HEK293 (cell line): ENCODE measurements at regions not wholly inside any gene's neighbourhood (a gene's known extent, or its start where the extent isn't known, plus 50 kb on each side); places are given as distances from the start of the nearest gene placed in this dataset.

Experiments used
- CTCF ChIA-PET: fragments of 350-600 bp; formaldehyde crosslinking; extraction: SDS; loops from one replicate; lab custom pipeline; 2021; ENCODE audit warnings: antibody characterized with exemption; lab: Yijun Ruan, JAX
- POLR2A ChIA-PET: fragments of 300-600 bp; formaldehyde crosslinking; extraction: SDS; loops from one replicate; lab custom pipeline; 2020; ENCODE audit warnings: antibody characterized with exemption, inconsistent platforms; lab: Yijun Ruan, JAX
- H3K27ac ChIP-seq: fragments of 200-500 bp; sonication (Bioruptor generic); 2 replicates; pipeline ENCODE4 v1.5.1; 2014; ENCODE audit warnings: low read depth, low read length, control low read depth, inconsistent platforms; ENCODE audit errors: extremely low read depth
- H3K36me3 ChIP-seq, 2 experiments: fragments of 200-500 bp in 1 of 2; sonication (Bioruptor generic) in 1 of 2; 1 replicate in 1 of 2; 2 replicates in 1 of 2; pipeline ENCODE4 v1.5.1; 2014 to 2017; ENCODE audit warnings: inconsistent platforms in 2 of 2, low read length in 2 of 2; ENCODE audit not compliant: control insufficient read depth in 2 of 2, insufficient read depth in 1 of 2
- H3K4me1 ChIP-seq: fragments of 200-500 bp; sonication (Bioruptor generic); 2 replicates; pipeline ENCODE4 v1.5.1; 2014; ENCODE audit warnings: mild to moderate bottlenecking, low read length, inconsistent platforms; ENCODE audit not compliant: control insufficient read depth, insufficient read depth
- H3K4me3 ChIP-seq: 2 replicates; pipeline ENCODE4 v1.5.1; 2011; ENCODE audit warnings: low read depth, mild to moderate bottlenecking, control low read depth, low read length, moderate library complexity
- H3K9me3 ChIP-seq: fragments of 200-500 bp; sonication (Bioruptor generic); 2 replicates; pipeline ENCODE4 v1.5.1; 2014; ENCODE audit warnings: low read depth, low read length, inconsistent platforms; ENCODE audit not compliant: control insufficient read depth, insufficient read depth
- FEZF1 ChIP-seq: fragments of 450-650 bp; formaldehyde crosslinking; IDR thresholded peaks from 2 replicates; pipeline ENCODE4 v1.5.1; 2016; ENCODE audit warnings: missing biosample characterization, missing genetic modification characterization
- GLI4 ChIP-seq: fragments of 450-650 bp; formaldehyde crosslinking; IDR thresholded peaks from 2 replicates; pipeline ENCODE4 v1.5.1; 2016; ENCODE audit warnings: missing biosample characterization, missing genetic modification characterization
- KLF1 ChIP-seq: fragments of 450-650 bp; formaldehyde crosslinking; IDR thresholded peaks from 2 replicates; pipeline ENCODE4 v1.5.1; 2016; ENCODE audit warnings: missing biosample characterization, missing genetic modification characterization
- OSR2 ChIP-seq: fragments of 450-650 bp; formaldehyde crosslinking; IDR thresholded peaks from 2 replicates; pipeline ENCODE4 v1.5.1; 2016; ENCODE audit warnings: missing biosample characterization, missing genetic modification characterization
- REPIN1 ChIP-seq: fragments of 450-650 bp; formaldehyde crosslinking; IDR thresholded peaks from 2 replicates; pipeline ENCODE4 v1.5.1; 2017; ENCODE audit warnings: missing biosample characterization, missing genetic modification characterization, low read depth
- SCRT1 ChIP-seq: fragments of 450-650 bp; formaldehyde crosslinking; IDR thresholded peaks from 2 replicates; pipeline ENCODE4 v1.5.1; 2016; ENCODE audit warnings: missing biosample characterization, missing genetic modification characterization, borderline replicate concordance
- SP2 ChIP-seq: fragments of 450-650 bp; formaldehyde crosslinking; IDR thresholded peaks from 2 replicates; pipeline ENCODE4 v1.5.1; 2016; ENCODE audit warnings: missing biosample characterization, missing genetic modification characterization
- TCF7L2 ChIP-seq: IDR thresholded peaks from 2 replicates; pipeline ENCODE4 v1.6.1; 2011; ENCODE audit warnings: low read depth, mild to moderate bottlenecking, inconsistent platforms, low read length, moderate library complexity, borderline replicate concordance
- YY2 ChIP-seq: fragments of 450-650 bp; formaldehyde crosslinking; IDR thresholded peaks from 2 replicates; pipeline ENCODE4 v1.5.1; 2016; ENCODE audit warnings: missing biosample characterization, missing genetic modification characterization
- ZNF202 ChIP-seq: fragments of 450-650 bp; formaldehyde crosslinking; IDR thresholded peaks from 2 replicates; pipeline ENCODE4 v1.5.1; 2016; ENCODE audit warnings: missing biosample characterization, missing genetic modification characterization, borderline replicate concordance
- ZNF366 ChIP-seq: fragments of 450-650 bp; formaldehyde crosslinking; conservative IDR thresholded peaks from 2 replicates; pipeline ENCODE4 v1.5.1; 2016; ENCODE audit warnings: missing biosample characterization, missing genetic modification characterization
- ZNF473 ChIP-seq: fragments of 450-650 bp; formaldehyde crosslinking; IDR thresholded peaks from 2 replicates; pipeline ENCODE4 v1.5.1; 2017; ENCODE audit warnings: missing biosample characterization, missing genetic modification characterization
- ZNF768 ChIP-seq: fragments of 450-650 bp; formaldehyde crosslinking; IDR thresholded peaks from 2 replicates; pipeline ENCODE4 v1.5.1; 2018; ENCODE audit warnings: missing biosample characterization, mild to moderate bottlenecking, missing genetic modification characterization
- TF ChIP-seq, protein P1 (sequence below): fragments of 450-650 bp; formaldehyde crosslinking; IDR thresholded peaks from 2 replicates; pipeline ENCODE4 v1.5.1; 2016; ENCODE audit warnings: missing biosample characterization, missing genetic modification characterization, borderline replicate concordance
- TF ChIP-seq, protein P2 (sequence below): fragments of 450-650 bp; formaldehyde crosslinking; IDR thresholded peaks from 2 replicates; pipeline ENCODE4 v1.5.1; 2016; ENCODE audit warnings: missing biosample characterization, missing genetic modification characterization
- TF ChIP-seq, protein P3 (sequence below): fragments of 450-650 bp; formaldehyde crosslinking; IDR thresholded peaks from 2 replicates; pipeline ENCODE4 v1.5.1; 2017; ENCODE audit warnings: missing biosample characterization, missing genetic modification characterization
- TF ChIP-seq, protein P4 (sequence below): fragments of 450-650 bp; formaldehyde crosslinking; IDR thresholded peaks from 2 replicates; pipeline ENCODE4 v1.5.1; 2016; ENCODE audit warnings: missing biosample characterization, missing genetic modification characterization

DNA sequence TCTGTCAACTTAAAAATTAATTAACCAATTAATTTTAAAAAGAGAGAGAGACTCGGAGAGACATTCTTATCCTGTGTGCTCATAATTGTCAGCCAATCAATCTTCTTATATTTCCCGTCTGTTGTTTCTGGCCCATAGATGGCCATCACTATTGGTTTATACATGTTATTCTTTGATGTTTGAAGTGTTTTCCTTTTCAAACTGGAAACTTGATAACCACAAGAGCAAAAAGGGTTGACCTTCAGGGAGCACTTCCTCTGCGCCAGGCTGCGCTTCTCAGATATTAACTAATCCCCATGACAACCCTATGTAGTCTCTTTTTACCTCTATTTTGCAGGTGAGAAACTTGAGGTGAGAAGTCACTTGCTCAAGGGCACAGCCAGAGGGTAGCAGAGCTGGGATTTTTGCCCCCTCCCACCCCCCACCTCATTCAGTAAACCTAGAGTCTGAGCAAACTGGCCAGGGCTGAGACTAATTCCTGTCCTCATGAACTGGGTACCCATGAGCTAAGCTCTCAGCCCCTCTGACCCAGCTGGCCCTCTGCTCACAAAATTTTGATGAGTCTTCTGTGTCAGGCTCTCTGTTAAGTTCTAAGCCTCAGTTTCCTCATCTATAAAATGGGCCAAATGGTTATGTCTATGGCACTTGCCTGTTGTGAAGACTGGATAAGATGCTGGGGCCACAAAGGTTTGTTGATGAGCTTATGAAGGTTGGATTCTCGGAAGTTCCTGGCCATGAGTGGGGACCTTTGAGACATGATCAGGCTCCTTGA lies 86.0 kb upstream of the SH3PXD2B start:
- TF ChIP-seq, protein P1, sequence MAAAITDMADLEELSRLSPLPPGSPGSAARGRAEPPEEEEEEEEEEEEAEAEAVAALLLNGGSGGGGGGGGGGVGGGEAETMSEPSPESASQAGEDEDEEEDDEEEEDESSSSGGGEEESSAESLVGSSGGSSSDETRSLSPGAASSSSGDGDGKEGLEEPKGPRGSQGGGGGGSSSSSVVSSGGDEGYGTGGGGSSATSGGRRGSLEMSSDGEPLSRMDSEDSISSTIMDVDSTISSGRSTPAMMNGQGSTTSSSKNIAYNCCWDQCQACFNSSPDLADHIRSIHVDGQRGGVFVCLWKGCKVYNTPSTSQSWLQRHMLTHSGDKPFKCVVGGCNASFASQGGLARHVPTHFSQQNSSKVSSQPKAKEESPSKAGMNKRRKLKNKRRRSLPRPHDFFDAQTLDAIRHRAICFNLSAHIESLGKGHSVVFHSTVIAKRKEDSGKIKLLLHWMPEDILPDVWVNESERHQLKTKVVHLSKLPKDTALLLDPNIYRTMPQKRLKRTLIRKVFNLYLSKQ: no peak
- TF ChIP-seq YY2 (tag by site-specific recombination) (no peak), SCRT1 (tag by site-specific recombination) (no peak), ZNF473 (tag by site-specific recombination) (no peak), SP2 (tag by site-specific recombination) (peak; percentile 29; the same call in 1 of the 2 replicates), ZNF366 (0 out of 2 replicates have a peak, but pooled peaks have one; percentile 10), FEZF1 (tag by site-specific recombination) (peak; percentile 62), TCF7L2 (0 out of 2 replicates have a peak, but pooled peaks have one; percentile 28), GLI4 (tag by site-specific recombination) (no peak), REPIN1 (tag by site-specific recombination) (no peak), ZNF768 (tag by site-specific recombination) (no peak), OSR2 (tag by site-specific recombination) (peak; percentile 57; the same call in 1 of the 2 replicates), ZNF202 (tag by site-specific recombination) (no peak)
- TF ChIP-seq, protein P2, sequence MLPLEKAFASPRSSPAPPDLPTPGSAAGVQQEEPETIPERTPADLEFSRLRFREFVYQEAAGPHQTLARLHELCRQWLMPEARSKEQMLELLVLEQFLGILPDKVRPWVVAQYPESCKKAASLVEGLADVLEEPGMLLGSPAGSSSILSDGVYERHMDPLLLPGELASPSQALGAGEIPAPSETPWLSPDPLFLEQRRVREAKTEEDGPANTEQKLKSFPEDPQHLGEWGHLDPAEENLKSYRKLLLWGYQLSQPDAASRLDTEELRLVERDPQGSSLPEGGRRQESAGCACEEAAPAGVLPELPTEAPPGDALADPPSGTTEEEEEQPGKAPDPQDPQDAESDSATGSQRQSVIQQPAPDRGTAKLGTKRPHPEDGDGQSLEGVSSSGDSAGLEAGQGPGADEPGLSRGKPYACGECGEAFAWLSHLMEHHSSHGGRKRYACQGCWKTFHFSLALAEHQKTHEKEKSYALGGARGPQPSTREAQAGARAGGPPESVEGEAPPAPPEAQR (tag by site-specific recombination): no peak
- TF ChIP-seq, protein P3, sequence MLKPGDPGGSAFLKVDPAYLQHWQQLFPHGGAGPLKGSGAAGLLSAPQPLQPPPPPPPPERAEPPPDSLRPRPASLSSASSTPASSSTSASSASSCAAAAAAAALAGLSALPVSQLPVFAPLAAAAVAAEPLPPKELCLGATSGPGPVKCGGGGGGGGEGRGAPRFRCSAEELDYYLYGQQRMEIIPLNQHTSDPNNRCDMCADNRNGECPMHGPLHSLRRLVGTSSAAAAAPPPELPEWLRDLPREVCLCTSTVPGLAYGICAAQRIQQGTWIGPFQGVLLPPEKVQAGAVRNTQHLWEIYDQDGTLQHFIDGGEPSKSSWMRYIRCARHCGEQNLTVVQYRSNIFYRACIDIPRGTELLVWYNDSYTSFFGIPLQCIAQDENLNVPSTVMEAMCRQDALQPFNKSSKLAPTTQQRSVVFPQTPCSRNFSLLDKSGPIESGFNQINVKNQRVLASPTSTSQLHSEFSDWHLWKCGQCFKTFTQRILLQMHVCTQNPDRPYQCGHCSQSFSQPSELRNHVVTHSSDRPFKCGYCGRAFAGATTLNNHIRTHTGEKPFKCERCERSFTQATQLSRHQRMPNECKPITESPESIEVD (tag by site-specific recombination): 0 out of 2 replicates have a peak, but pooled peaks have one; percentile 39
- CTCF ChIA-PET: no interaction called here
- H3K36me3 ChIP-seq: no peaks in the 10 kb centered on the region
- POLR2A ChIA-PET: no interaction called here
- no peak overlapping the region for H3K27ac ChIP-seq
- no peaks in the 10 kb centered on the region for H3K4me1 ChIP-seq
- no peak overlapping the region for H3K4me3 ChIP-seq
- no peaks in the 10 kb centered on the region for H3K9me3 ChIP-seq

DNA sequence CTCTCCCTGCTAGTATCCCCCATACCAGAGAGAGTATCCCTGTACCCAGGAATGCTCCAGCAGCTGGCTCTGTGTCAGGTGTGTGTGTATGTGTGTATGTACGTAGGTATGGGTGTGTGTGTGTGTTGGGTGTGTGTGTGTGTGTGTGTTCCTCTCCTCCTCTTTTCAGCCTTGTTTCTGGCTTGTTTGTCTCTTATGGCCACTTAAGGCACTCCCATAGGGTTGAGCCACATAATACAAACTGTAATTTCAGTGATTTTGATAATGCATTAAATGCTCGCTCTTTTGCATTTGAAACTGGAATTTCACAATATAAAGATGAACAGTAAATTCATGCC lies 80.8 kb upstream of the SH3PXD2B start:
- Histone ChIP-seq H3K36me3 (no peaks in the 10 kb centered on the region), H3K9me3 (no peaks in the 10 kb centered on the region), H3K4me1 (no peaks in the 10 kb centered on the region), H3K4me3 (no peak overlapping the region), H3K27ac (no peak overlapping the region)
- CTCF ChIA-PET: interaction anchor here (0.5 to 0.6 kb wide), 2 partner anchors 78 to 172 kb away, joined by 3 read pairs; no protein-coding TSS in a partner anchor
- TF ChIP-seq, protein P4, sequence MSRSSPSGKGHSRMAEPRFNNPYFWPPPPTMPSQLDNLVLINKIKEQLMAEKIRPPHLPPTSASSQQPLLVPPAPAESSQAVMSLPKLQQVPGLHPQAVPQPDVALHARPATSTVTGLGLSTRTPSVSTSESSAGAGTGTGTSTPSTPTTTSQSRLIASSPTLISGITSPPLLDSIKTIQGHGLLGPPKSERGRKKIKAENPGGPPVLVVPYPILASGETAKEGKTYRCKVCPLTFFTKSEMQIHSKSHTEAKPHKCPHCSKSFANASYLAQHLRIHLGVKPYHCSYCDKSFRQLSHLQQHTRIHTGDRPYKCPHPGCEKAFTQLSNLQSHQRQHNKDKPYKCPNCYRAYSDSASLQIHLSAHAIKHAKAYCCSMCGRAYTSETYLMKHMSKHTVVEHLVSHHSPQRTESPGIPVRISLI (tag by site-specific recombination): no peak
- TF ChIP-seq KLF1 (tag by site-specific recombination): 0 out of 2 replicates have a peak, but pooled peaks have one; percentile 8
- POLR2A ChIA-PET: no interaction called here
